ENCODE measurements at regions not wholly inside any gene's neighbourhood (a gene's known extent, or its start where the extent isn't known, plus 50 kb on each side); places are given as distances from the start of the nearest gene placed in this dataset.

DNA sequence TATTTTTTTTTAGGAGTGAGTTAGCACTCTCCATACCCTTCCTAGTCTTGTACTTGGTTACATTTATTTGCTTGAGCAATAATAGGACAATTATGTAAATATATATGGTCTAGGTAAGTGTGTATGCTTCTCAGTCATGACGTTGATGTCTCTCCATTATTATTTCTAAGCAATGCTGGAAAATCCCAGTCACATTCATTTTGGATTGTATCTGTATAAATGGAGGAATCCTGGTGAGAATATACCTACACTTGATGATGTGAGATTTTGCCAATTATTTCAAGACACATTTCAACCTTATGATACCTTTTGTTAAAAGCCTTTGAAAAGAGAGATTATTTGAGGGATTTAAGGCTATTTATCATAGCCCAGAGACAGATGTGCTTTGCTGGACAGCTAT, 2244.5 kb upstream of the WWC1 start:
- no peak for TF ChIP-seq POLR2AphosphoS5 (IDR thresholded peaks at IDR 0.05; ENCODE audit: borderline replicate concordance, low read depth, low read length)
- no peak for TF ChIP-seq EZH2 (IDR thresholded peaks at IDR 0.05)
- no peak for TF ChIP-seq FOXP2 (optimal IDR thresholded peaks at IDR 0.05; ENCODE audit: control extremely low read depth, extremely low read length, insufficient read depth)
